ENCODE measurements at regions not wholly inside any gene's neighbourhood (a gene's known extent, or its start where the extent isn't known, plus 50 kb on each side); places are given as distances from the start of the nearest gene placed in this dataset.

GRCh38 chr20:48292806-48293205 is 507.5 kb upstream of the SULF2 start:
- DNase-seq = no peak

- DNase-seq = no peak
Measured at GRCh38 chr20:48291896-48292295, 506.6 kb upstream of the SULF2 start.

- no peak for DNase-seq
Measured at GRCh38 chr20:48288930-48289507, 503.7 kb upstream of the SULF2 start.

GRCh38 chr20:48287552-48288170 is 502.4 kb upstream of the SULF2 start:
- no peak for DNase-seq

GRCh38 chr20:48287021-48287494 is 501.8 kb upstream of the SULF2 start:
- DNase-seq = no peak

GRCh38 chr20:48286601-48287000 is 501.3 kb upstream of the SULF2 start:
- DNase-seq = no peak

GRCh38 chr20:48285656-48286055 is 500.4 kb upstream of the SULF2 start:
- DNase-seq = no peak

GRCh38 chr20:48284837-48285236 is 499.6 kb upstream of the SULF2 start:
- DNase-seq = no peak

- no peak for DNase-seq
Measured at GRCh38 chr20:48284315-48284714, 499.0 kb upstream of the SULF2 start.

GRCh38 chr20:48283470-48284110 is 498.3 kb upstream of the SULF2 start:
- no peak for DNase-seq

- DNase-seq = no peak
Measured at GRCh38 chr20:48282591-48283228, 497.4 kb upstream of the SULF2 start.

GRCh38 chr20:48281501-48281900 is 496.2 kb upstream of the SULF2 start:
- DNase-seq = no peak

GRCh38 chr20:48278961-48279481 is 493.7 kb upstream of the SULF2 start:
- DNase-seq = no peak

- no peak for DNase-seq
Measured at GRCh38 chr20:48277266-48277665, 492.0 kb upstream of the SULF2 start.

GRCh38 chr20:48276021-48276342 is 490.7 kb upstream of the SULF2 start:
- DNase-seq = no peak

GRCh38 chr20:48275286-48276020 is 490.2 kb upstream of the SULF2 start:
- DNase-seq = no peak

- DNase-seq = no peak
Measured at GRCh38 chr20:48273843-48274242, 488.6 kb upstream of the SULF2 start.

GRCh38 chr20:48270885-48271284 is 485.6 kb upstream of the SULF2 start:
- DNase-seq = no peak

- DNase-seq = no peak
Measured at GRCh38 chr20:48267860-48268633, 482.8 kb upstream of the SULF2 start.

GRCh38 chr20:48266571-48266970 is 481.3 kb upstream of the SULF2 start:
- no peak for DNase-seq

GRCh38 chr20:48265791-48266190 is 480.5 kb upstream of the SULF2 start:
- DNase-seq = no peak

GRCh38 chr20:48262955-48263354 is 477.7 kb upstream of the SULF2 start:
- DNase-seq = no peak

Measured in GDM1 (cell line).